Peyer's patch (tissue), 4 donors: ENCODE measurements at regions not wholly inside any gene's neighbourhood (a gene's known extent, or its start where the extent isn't known, plus 50 kb on each side); places are given as distances from the start of the nearest gene placed in this dataset.
"Not testable (repeated sequence)": the region's sequence is repeated elsewhere in the genome, so short reads cannot be mapped to it uniquely, and the experiment has no call there.

Source experiments
- POLR2A ChIP-seq, 2 donors: fragments of 450-650 bp; IDR thresholded peaks; one replicate each; pipeline ENCODE4 v1.5.1; 2017; ENCODE audit warnings: antibody characterized with exemption in 2 of 2, mild to moderate bottlenecking in 2 of 2, moderate library complexity in 2 of 2
- TF ChIP-seq, protein P1 (sequence below), 6 experiments: fragments of 450-650 bp in 4 of 6; fragments of 200-600 bp in 2 of 6; sonication (generic) in 1 of 6; IDR thresholded peaks; one replicate each; pipeline ENCODE4 v1.5.1; 2017 to 2019; ENCODE audit warnings: antibody characterized with exemption in 6 of 6, mild to moderate bottlenecking in 3 of 6, moderate library complexity in 1 of 6

DNA sequence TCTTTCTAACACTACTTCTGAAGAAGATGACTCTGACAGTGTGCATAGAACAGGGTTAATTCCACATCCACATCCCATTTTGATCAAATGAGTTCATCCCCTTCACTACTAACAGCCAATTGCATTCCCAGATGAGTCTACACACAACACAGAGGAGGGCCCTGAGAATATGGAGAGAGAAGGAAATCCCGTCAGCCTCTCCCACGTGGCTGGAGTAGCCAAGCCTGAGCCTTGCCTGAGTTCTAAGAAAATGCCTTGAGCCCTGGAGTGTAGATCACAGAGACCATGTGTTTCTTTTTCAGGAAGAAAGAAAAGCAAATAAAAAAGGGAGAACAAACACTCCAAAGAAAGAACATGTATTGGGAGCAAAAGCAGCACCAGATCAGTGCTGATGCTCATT, 1147.7 kb downstream of the TMEM121 start:
- TF ChIP-seq, protein P1, sequence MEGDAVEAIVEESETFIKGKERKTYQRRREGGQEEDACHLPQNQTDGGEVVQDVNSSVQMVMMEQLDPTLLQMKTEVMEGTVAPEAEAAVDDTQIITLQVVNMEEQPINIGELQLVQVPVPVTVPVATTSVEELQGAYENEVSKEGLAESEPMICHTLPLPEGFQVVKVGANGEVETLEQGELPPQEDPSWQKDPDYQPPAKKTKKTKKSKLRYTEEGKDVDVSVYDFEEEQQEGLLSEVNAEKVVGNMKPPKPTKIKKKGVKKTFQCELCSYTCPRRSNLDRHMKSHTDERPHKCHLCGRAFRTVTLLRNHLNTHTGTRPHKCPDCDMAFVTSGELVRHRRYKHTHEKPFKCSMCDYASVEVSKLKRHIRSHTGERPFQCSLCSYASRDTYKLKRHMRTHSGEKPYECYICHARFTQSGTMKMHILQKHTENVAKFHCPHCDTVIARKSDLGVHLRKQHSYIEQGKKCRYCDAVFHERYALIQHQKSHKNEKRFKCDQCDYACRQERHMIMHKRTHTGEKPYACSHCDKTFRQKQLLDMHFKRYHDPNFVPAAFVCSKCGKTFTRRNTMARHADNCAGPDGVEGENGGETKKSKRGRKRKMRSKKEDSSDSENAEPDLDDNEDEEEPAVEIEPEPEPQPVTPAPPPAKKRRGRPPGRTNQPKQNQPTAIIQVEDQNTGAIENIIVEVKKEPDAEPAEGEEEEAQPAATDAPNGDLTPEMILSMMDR (IDR thresholded peaks at IDR 0.05), result not testable (repeated sequence)
- TF ChIP-seq POLR2A (IDR thresholded peaks at IDR 0.05), result not testable (repeated sequence)
